ENCODE measurements at regions not wholly inside any gene's neighbourhood (a gene's known extent, or its start where the extent isn't known, plus 50 kb on each side); places are given as distances from the start of the nearest gene placed in this dataset.
"Not testable (repeated sequence)": the region's sequence is repeated elsewhere in the genome, so short reads cannot be mapped to it uniquely, and the experiment has no call there.

- Histone ChIP-seq H3K79me2 (ENCODE audit: insufficient read depth, low read length) (no peaks in the 10 kb centered on the region), H3K27ac (ENCODE audit: low read depth in 1 of 2, low read length in 2 of 2) (no peak overlapping the region), H3K27me3 (ENCODE audit: control insufficient read depth in 2 of 2, insufficient read depth in 2 of 2, low read length in 2 of 2) (no peaks in the 10 kb centered on the region), H2AFZ (ENCODE audit: insufficient read depth, low read depth, low read length, poor library complexity, severe bottlenecking) (no peak overlapping the region), H3K4me3 (replicated peaks in 1 of 3; ENCODE audit: low read depth in 2 of 3, low read length in 3 of 3) (no peak overlapping the region), H4K20me1 (ENCODE audit: insufficient read depth, low read length) (no peaks in the 10 kb centered on the region), H3K9me3 (replicated peaks in 1 of 2; ENCODE audit: control insufficient read depth in 1 of 2, insufficient read depth in 1 of 2, low read length in 2 of 2) (no peaks in the 10 kb centered on the region), H3K4me1 (ENCODE audit: control insufficient read depth in 1 of 2, insufficient read depth in 2 of 2, low read length in 2 of 2) (no peaks in the 10 kb centered on the region), H3K36me3 (replicated peaks in 1 of 2; ENCODE audit: control insufficient read depth in 1 of 2, insufficient read depth in 2 of 2, low read length in 2 of 2) (no peaks in the 10 kb centered on the region), H3K4me2 (replicated peaks; ENCODE audit: extremely low read depth, low read length, poor library complexity, severe bottlenecking) (no peak overlapping the region), H3K9ac (ENCODE audit: insufficient read depth, low read length, poor library complexity, severe bottlenecking) (no peak overlapping the region)
- H3K4me3 Mint-ChIP-seq: no peak overlapping the region
- no peak overlapping the region for H3K27ac Mint-ChIP-seq
- H3K36me3 Mint-ChIP-seq: no peaks in the 10 kb centered on the region
- no peak for DNase-seq
- intact Hi-C loops (cut with micrococcal nuclease): no loop called here
- H3K27me3 Mint-ChIP-seq (ENCODE audit: low read depth in 3 of 3): peaks cover 0 to 2% (median 0%) of the 10 kb centered on the region in 3 donors
- peaks cover 0 to 8% (median 3%) of the 10 kb centered on the region in 7 donors for H3K9me3 Mint-ChIP-seq
- no CpG with 5 or more reads among the region's 2 CpGs for WGBS (ENCODE audit: insufficient coverage)
- TF ChIP-seq, protein P1, sequence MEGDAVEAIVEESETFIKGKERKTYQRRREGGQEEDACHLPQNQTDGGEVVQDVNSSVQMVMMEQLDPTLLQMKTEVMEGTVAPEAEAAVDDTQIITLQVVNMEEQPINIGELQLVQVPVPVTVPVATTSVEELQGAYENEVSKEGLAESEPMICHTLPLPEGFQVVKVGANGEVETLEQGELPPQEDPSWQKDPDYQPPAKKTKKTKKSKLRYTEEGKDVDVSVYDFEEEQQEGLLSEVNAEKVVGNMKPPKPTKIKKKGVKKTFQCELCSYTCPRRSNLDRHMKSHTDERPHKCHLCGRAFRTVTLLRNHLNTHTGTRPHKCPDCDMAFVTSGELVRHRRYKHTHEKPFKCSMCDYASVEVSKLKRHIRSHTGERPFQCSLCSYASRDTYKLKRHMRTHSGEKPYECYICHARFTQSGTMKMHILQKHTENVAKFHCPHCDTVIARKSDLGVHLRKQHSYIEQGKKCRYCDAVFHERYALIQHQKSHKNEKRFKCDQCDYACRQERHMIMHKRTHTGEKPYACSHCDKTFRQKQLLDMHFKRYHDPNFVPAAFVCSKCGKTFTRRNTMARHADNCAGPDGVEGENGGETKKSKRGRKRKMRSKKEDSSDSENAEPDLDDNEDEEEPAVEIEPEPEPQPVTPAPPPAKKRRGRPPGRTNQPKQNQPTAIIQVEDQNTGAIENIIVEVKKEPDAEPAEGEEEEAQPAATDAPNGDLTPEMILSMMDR (IDR thresholded peaks at IDR 0.05): no peak
- H3K4me1 Mint-ChIP-seq: no peaks in the 10 kb centered on the region
Measured at GRCh38 chr18:54662986-54663385, 71.9 kb downstream of the DYNAP start.

DNA sequence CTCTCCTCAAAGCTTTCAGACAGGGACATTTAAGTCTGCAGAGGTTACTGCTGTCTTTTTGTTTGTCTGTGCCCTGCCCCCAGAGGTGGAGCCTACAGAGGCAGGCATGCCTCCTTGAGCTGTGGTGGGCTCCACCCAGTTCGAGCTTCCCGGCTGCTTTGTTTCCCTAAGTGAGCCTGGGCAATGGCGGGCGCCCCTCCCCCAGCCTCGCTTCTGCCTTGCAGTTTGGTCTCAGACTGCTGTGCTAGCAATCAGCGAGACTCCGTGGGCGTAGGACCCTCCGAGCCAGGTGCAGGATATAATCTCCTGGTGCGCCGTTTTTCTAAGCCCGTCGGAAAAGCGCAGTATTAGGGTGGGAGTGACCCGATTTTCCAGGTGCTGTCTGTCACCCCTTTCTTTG lies 78.7 kb downstream of the DYNAP start:
- H3K4me2 ChIP-seq (replicated peaks; ENCODE audit: extremely low read depth, low read length, poor library complexity, severe bottlenecking); H3K4me3 ChIP-seq (replicated peaks in 1 of 3; ENCODE audit: low read depth in 2 of 3, low read length in 3 of 3); DNase-seq; H4K20me1 ChIP-seq (ENCODE audit: insufficient read depth, low read length); H3K36me3 ChIP-seq (replicated peaks in 1 of 2; ENCODE audit: control insufficient read depth in 1 of 2, insufficient read depth in 2 of 2, low read length in 2 of 2); H3K9me3 Mint-ChIP-seq; H3K27me3 Mint-ChIP-seq (ENCODE audit: low read depth in 3 of 3); H3K27ac ChIP-seq (ENCODE audit: low read depth in 1 of 2, low read length in 2 of 2); H3K9me3 ChIP-seq (replicated peaks in 1 of 2; ENCODE audit: control insufficient read depth in 1 of 2, insufficient read depth in 1 of 2, low read length in 2 of 2); intact Hi-C loops (cut with micrococcal nuclease); H3K27ac Mint-ChIP-seq; H3K9ac ChIP-seq (ENCODE audit: insufficient read depth, low read length, poor library complexity, severe bottlenecking); H3K27me3 ChIP-seq (ENCODE audit: control insufficient read depth in 2 of 2, insufficient read depth in 2 of 2, low read length in 2 of 2); H3K4me1 ChIP-seq (ENCODE audit: control insufficient read depth in 1 of 2, insufficient read depth in 2 of 2, low read length in 2 of 2); H2AFZ ChIP-seq (ENCODE audit: insufficient read depth, low read depth, low read length, poor library complexity, severe bottlenecking); H3K79me2 ChIP-seq (ENCODE audit: insufficient read depth, low read length); H3K4me3 Mint-ChIP-seq; H3K4me1 Mint-ChIP-seq; H3K36me3 Mint-ChIP-seq: not testable (repeated sequence)
- WGBS (ENCODE audit: insufficient coverage): 90% methylated on average over 5 of the region's 15 CpGs
